ENCODE measurements at regions not wholly inside any gene's neighbourhood (a gene's known extent, or its start where the extent isn't known, plus 50 kb on each side); places are given as distances from the start of the nearest gene placed in this dataset.

- TF ChIP-seq MAX (IDR thresholded peaks at IDR 0.05) (no peak), ZFX (IDR thresholded peaks at IDR 0.05) (no peak), ZNF274 (IDR thresholded peaks at IDR 0.05; ENCODE audit: low read depth, low read length) (no peak), RAD21 (IDR thresholded peaks at IDR 0.05; ENCODE audit: low read depth) (peak; percentile 93), POLR2A (IDR thresholded peaks at IDR 0.05; ENCODE audit: borderline replicate concordance, extremely low read depth, insufficient read depth, insufficient read length) (no peak), ELF1 (IDR thresholded peaks at IDR 0.05; ENCODE audit: borderline replicate concordance, low read depth) (no peak), CTCF (IDR thresholded peaks at IDR 0.05 in 2 of 3, conservative IDR thresholded peaks at IDR 0.05 in 1 of 3; ENCODE audit: borderline replicate concordance in 1 of 3, insufficient read depth in 1 of 3, low read depth in 2 of 3, low read length in 2 of 3) (peak; percentile 61 to 86 (median 86)), EZH2 (IDR thresholded peaks at IDR 0.05) (no peak), TCF7L2 (IDR thresholded peaks at IDR 0.05; ENCODE audit: borderline replicate concordance, extremely low read depth, insufficient read depth, insufficient read length) (no peak), EZH2phosphoT487 (IDR thresholded peaks at IDR 0.05; ENCODE audit: borderline replicate concordance) (no peak)
Measured at GRCh38 chr14:59126714-59127436, 61.6 kb upstream of the DAAM1 start.
